ENCODE measurements at regions not wholly inside any gene's neighbourhood (a gene's known extent, or its start where the extent isn't known, plus 50 kb on each side); places are given as distances from the start of the nearest gene placed in this dataset.

DNA sequence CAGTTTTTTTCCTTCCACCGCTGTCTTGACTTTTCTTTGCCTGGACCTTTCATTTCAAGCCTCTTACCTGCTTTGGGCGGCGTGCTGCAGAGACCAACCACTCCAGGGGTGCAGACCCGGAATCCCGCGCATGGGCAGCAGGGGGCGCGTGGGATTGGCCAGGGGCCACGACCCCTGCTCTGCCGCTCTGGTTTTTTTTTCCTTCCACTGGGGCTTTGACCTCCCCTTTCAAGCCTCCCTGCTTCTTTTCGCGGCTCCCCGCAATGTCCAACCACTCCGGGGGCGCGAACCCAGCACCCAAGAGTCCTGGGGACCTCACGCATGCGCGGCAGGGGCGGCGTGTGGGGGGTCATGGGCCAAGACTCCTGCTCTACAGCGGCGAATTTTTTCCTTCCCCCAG, 325.1 kb downstream of the ALG10 start:
- TF ChIP-seq, protein P1, sequence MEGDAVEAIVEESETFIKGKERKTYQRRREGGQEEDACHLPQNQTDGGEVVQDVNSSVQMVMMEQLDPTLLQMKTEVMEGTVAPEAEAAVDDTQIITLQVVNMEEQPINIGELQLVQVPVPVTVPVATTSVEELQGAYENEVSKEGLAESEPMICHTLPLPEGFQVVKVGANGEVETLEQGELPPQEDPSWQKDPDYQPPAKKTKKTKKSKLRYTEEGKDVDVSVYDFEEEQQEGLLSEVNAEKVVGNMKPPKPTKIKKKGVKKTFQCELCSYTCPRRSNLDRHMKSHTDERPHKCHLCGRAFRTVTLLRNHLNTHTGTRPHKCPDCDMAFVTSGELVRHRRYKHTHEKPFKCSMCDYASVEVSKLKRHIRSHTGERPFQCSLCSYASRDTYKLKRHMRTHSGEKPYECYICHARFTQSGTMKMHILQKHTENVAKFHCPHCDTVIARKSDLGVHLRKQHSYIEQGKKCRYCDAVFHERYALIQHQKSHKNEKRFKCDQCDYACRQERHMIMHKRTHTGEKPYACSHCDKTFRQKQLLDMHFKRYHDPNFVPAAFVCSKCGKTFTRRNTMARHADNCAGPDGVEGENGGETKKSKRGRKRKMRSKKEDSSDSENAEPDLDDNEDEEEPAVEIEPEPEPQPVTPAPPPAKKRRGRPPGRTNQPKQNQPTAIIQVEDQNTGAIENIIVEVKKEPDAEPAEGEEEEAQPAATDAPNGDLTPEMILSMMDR (IDR thresholded peaks at IDR 0.05), result no peak
- ATAC-seq (ENCODE audit: low FRiP score) (no peak), DNase-seq (ENCODE audit: low spot score) (no peak)

DNA sequence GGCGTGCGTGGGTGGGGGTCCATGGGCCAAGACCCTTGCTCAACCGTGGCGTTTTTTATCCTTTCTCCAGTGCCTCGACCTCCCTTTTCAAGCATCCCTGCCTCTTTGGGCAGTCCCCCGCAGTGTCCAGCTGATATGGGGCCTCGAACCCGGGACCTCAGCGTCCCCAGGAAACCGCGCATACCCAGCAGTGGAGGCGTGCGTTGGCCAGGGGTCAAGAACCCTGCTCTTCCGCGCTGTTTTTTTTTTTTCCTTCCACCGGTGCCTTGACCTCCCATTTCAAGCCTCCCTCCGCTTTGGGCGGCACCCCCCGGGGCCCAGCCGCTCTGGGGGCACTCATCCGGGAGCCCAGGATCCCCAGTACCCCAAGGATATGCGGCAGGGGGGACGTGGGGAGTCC, 325.8 kb downstream of the ALG10 start:
- TF ChIP-seq, protein P1 (IDR thresholded peaks at IDR 0.05), result no peak
- no peak for ATAC-seq (ENCODE audit: low FRiP score)
- no peak for DNase-seq (ENCODE audit: low spot score)

DNA sequence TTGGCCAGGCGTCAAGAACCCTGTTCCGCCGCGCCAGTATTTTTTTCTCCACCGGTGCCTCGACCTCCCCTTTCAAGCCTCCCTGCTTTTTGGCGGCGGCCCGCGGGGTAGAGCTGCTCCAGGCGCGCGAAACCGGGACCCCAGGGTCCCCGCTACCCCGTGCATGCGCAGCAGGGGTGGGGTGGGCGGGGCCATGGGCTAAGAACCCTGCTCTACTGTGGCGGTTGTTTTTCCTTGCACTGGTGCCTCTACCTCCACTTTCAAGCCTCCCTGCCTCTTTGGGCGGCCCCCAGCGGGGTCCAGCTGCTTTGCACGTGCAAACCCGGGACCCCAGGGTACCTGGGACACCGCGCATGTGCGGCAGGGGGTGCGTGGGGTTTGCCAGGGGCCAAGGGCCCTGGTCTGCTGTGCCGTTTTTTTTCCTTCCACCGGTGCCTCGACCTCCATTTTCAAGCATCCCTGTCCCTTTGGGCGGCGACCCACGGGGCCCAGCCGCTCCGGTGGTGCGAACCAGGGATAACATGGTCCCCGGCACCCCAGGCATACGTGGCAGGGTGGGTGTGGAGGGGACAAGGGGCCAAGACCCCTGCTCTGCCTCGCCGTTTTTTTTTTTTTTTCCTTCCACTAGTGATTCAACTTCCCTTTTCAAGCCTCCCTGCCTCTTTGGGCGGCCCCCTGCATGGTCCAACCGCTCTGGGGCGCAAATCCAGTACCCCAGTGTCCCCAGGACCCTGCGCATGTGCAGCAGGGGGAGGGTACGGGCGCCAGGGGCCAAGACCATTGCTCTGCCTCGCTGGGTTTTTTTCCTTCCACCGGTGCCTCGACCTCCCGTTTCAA, 326.8 kb downstream of the ALG10 start:
- no peak for DNase-seq (ENCODE audit: low spot score)
- ATAC-seq (ENCODE audit: low FRiP score), result no peak
- TF ChIP-seq, protein P1 (IDR thresholded peaks at IDR 0.05), result no peak

DNA sequence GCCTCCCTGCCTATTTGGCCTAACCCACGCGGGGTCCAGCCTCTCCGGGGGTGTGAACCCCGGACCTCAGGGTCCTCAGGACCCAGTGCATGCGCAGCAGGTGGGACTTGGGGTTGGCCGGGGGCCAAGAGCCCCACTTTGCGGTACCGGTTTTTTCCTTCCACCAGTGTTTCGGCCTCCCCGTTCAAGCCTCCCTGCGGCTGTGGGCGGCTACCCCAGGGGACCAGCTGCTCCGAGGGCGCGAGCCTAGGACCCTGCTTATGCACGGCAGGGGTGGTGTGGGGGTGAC, 327.3 kb downstream of the ALG10 start:
- no peak for DNase-seq (ENCODE audit: low spot score)
- no peak for ATAC-seq (ENCODE audit: low FRiP score)
- TF ChIP-seq, protein P1 (IDR thresholded peaks at IDR 0.05), result no peak

DNA sequence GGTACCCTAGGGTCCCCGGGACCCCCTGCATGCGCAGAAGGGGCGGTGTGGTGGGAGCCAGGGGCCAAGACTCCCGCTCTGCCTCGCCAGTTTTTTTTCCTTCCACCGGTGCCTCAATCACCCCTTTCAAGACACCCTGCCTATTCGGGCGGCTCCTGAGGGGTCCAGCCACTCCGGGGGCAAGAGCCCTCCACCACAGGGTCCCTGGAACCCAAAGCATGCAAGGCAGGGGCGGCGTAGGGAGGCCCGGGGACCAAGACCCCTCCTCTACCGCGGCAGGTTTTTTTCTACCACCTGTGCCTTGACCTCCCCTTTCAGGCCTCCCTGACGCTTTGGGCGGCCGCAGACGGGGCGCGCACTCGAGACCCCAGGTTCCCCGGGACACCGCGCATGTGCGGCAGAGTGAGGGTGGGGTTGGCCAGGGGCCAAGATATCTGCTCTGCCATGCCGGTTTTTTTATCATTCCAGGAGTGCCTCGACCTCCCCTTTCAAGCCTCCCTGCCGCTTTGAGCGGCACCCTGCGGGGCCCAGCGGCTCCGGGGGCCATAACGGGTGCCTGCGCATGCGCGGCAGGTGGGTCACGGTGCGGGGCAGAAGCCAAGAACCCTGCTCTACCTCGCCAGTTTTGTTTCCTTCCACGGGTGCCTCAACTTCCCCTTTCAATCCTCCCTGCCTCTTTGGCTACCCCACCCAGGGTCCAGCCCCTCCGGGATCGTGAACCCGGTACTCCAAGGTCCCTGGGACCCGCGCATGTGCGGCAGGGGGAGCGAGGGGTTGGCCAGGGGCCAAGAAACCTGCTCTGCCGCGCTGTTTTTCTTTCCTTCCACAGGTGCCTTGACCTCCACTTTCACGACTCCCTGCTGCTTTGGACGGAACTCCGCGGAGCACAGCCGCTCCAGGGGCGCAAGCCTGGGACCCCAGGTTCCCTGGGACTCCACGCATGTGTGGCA, 328.1 kb downstream of the ALG10 start:
- TF ChIP-seq, protein P1 (IDR thresholded peaks at IDR 0.05), result no peak
- DNase-seq (ENCODE audit: low spot score), result no peak
- ATAC-seq (ENCODE audit: low FRiP score), result no peak

DNA sequence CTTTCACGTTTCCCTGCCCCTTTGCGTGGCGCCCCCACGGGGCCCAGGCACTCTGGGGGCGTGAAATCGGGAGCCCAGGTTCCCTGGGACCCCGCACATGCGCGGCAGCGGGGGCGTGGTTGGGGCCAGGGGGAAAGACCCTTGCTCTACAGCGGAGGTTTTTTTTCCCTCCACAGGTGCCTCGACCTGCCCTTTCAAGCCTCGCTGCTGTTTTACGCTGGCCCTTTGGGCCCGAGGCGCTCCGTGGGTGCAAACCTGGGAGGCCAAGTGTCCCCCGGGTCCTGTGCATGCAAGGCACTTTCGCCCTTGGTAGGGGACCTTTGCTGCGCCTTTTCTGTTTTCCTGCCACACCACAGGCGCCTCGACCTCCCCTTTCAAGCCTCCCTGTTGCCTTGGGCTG, 329.8 kb downstream of the ALG10 start:
- TF ChIP-seq, protein P1 (IDR thresholded peaks at IDR 0.05), result no peak
- DNase-seq (ENCODE audit: low spot score) (no peak), ATAC-seq (ENCODE audit: low FRiP score) (no peak)
